Limb (tissue), 2 donors: ENCODE measurements at regions not wholly inside any gene's neighbourhood (a gene's known extent, or its start where the extent isn't known, plus 50 kb on each side); places are given as distances from the start of the nearest gene placed in this dataset.

Source experiments
- DNase-seq, 2 donors: peaks; one replicate each; pipeline ENCODE4 v3.0.0-alpha.2; 2016; ENCODE audit errors: extremely low spot score in 2 of 2

DNA sequence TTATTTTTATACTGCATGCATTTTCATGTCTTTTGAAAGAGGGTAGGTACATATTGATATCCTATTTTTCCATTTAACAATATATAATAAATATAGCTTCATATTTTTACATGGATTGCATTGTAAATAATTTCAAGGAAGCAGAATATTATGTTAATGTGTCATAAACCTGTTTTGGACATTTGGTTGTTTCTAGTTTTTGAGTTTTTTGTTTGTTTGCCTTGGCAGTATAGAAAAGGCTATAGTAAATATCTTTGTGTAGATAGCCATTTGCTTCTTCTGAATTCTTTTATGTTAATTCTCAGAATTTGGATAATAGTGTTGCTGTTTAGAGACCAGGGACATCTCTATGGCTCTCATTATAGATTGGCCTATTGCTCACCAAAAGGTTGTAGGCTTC lies 645.2 kb downstream of the SLC4A3 start:
- DNase-seq: no peak

DNA sequence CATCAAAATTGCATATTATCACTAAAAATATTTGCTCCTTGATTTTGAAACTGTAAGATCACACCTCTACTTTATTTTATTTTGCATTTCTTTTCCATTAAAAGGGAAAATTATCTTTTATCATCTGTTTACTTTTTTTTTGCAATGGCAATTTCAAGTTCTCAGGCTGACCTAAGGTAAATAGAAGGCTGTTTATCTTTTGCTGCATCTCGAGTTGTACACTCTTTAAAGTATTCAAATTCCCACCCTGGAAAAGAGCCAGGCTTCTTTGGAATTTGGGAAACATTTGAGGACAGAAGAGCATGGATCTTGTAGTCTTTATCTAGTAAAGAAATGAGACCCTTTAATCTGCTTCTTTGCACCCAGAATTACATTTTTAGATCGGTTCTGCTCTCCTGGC lies 645.7 kb downstream of the SLC4A3 start:
- no peak for DNase-seq

DNA sequence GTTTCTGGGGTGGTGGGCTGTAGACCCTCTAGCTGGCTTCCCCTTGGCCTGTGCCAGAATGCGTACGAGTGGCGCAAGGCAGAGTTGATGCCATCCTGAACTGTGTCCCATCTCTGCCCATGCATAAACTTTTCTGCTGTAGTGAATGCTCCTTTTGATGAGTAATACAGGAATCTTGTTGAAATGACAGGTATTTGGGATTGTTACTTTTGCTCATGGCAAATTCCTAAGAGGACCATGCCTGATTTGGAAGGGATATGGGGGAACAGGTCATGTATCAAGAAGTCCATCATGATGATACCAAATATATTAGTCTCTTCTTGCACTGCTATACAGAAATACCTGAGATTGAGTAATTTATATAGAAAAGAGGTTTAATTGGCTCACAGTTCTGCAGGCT lies 648.0 kb downstream of the SLC4A3 start:
- DNase-seq: no peak

GRCh38 chr2:220276741-220277444 lies 649.5 kb downstream of the SLC4A3 start:
- DNase-seq: no peak

- peak; percentile 53 to 55 for DNase-seq
These were observed 650.1 kb downstream of the SLC4A3 start for GRCh38 chr2:220277445-220277975.

DNA sequence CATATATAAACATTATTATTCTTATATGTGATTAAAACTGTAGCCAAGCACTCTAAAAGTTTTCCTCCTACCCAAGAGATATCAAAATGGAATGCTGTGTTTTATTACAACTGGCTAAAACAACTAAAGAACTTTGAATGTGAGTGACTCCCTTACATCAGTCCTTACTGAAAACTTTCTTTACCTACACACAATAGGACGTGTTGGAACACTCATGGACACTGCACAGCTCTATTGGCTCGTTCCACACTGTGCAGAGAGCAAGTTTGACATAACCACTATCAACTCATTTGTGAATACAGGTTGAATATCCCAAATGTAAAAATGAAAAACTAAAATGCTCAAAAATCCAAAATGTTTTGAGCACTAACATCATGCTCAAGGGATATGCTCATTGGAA lies 650.6 kb downstream of the SLC4A3 start:
- DNase-seq: no peak

GRCh38 chr2:220279372-220279771 lies 651.9 kb downstream of the SLC4A3 start:
- no peak for DNase-seq

DNA sequence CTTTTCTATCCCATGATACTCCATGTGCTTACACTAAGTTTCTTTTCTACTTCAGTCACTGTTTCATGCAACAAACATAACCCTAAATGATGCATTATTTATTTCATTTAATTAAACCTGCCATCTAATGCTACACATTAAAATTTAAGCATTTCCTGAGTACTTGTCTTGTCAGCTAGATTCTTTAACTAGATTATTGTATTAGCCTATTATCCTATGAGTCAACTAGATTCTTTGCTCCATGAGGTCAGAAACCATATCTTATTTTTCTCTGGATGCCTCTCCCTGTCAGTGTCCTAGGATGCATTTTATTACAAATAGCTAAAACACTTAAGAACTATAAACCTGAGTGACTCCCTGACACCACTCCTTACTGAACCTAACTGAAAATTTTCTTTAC lies 652.4 kb downstream of the SLC4A3 start:
- DNase-seq: no peak

DNA sequence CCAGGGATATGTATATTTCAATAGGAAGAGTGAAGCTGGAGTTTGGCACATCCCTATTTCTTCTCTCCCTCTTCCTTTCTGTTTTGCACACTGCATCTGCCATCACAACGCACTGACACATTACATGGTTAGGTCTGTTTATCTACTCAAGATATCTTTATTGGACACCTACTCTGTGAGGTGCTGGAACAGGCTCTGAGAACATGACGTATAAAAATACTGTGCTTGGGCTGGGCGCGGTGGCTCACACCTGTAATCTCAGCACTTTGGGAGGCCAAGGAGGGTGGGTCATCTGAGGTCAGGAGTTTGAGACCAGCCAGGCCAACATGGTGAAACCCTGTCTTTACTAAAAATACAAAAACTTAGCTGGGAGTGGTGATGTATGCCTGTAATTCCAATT lies 653.3 kb downstream of the SLC4A3 start:
- no peak for DNase-seq

- no peak for DNase-seq
These were observed 654.3 kb downstream of the SLC4A3 start for GRCh38 chr2:220281771-220282170.

DNA sequence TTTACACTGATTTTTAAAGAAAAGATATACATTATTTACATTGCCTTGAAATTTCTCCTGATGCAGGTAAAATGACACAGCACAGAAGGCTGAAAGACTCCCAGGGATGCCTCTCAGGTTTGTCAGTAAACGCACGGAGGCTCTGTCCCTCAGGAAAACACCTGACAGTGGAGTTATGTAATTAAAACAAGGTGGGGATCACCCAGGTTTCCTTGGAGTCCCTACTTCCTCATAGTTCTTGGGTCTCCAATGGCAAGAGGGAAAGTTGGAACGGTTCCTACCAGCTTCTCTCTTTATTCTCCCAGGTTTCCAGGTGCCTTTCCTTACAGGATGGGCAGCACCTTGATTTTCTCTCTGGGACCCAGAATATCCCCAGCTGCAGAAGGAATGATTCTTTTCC lies 654.8 kb downstream of the SLC4A3 start:
- no peak for DNase-seq

DNA sequence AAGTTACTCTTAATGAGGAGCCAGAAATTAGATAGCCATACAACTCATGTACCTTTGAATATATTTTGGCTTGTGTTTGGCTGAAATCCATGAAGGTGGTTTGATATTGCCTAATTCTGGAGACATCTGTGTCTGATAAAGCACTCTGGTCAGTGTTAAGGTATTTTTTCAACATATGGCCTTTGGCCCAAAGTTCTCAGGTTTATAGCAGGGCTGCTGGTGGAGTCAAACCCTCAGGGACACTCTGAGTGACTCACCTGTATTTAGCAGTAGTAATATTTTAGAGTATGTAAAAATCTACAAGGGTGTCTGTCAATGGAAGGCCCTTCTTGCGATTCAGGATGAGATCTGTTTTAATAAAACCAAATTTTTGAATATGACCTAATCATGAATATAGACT lies 666.5 kb downstream of the SLC4A3 start:
- no peak for DNase-seq

- no peak for DNase-seq
These were observed 668.7 kb downstream of the SLC4A3 start for GRCh38 chr2:220296174-220296573.

- no peak for DNase-seq
These were observed 669.7 kb downstream of the SLC4A3 start for GRCh38 chr2:220297093-220297492.

DNA sequence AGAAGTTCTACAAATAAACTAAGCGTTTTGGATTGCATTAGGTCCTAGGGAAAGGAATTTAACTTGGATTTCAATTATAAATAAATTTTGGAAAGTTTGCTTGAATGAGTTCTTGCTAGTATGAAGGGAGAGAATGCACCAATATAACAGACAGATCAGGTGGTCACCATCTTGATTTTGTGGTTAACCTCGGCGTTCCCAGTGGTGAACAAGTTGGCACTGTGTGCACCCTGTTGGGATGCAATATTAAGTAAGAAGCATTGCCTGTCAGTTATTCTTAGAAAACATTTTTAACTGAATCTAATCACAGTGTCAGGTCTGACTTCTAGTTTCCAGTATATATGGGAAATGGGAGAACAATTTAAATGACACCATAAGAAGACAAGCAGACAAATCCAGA lies 673.4 kb downstream of the SLC4A3 start:
- no peak for DNase-seq

- DNase-seq: no peak
These were observed 675.3 kb downstream of the SLC4A3 start for GRCh38 chr2:220302756-220303155.

DNA sequence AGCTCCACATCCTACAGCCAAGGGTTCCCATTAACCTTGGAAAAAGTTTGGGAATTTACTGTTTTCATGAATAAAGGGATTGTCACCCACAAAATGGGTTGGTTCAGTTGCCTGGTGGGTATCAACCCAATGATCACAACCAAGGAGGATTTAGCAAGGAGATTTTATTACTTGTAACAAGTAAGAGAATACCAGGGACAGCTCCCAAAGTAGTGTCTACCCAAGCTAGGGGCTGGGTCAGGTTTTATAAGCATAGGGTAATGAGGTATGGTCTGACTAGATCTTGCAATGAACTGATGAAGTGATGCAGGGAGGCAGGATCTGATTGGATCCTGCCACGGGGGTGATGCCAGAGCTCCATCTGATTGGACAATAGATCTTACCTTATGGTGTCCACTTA lies 681.8 kb downstream of the SLC4A3 start:
- no peak for DNase-seq

DNA sequence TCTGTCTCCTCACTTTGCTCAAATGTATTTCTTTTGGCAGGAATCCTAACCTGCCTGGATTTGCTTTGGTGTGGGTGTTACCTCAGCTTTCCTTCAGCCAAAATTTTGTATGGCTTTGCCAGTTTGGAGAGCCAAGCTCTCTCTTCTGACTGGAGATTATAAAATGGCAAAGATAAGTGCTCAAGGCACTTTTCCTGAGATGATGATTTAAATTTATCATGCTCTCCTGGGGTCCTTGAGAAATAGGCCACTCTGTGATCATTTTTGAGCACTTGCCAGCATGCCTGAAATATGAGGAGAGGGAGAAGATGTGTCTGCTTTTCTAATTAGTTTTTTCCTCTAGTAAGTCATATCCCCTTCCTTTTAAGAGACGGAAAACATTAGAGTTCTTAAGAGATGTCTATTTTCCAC lies 683.0 kb downstream of the SLC4A3 start:
- DNase-seq: no peak

DNA sequence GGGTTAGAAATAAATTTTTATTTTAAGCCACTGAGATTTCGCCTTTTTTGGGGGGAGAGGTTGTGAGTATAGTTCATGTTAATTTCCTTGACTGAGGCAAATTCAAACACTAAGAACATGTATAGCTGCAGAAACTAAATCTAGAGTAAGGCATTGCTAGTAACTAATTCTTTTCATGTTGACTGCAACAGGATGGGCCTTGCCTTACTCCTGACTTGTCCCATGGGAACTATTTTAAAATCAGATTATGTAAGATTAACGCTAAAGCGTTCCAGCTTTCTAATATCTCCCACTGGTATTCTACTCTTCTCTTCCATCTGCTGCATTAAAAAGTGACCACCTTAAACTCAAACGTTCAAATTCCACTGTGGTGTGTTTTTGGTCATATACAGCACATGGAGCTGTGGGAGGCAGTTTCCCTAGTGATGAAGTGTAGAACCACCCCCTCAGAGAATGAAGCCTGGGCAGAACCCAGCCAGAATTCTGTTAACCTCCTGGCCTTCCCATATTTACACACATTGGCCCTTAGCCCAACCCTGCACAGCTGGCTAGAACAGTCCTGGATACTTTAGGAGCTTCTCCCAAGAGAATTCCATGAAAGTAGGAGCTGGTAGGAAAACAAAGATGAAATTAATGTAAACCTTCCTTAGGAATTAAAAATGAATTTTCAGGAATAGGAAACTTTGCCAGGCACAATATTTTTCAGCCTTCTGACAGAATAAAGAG lies 687.8 kb downstream of the SLC4A3 start:
- DNase-seq: peak in 1 of 2 donors; percentile 55

DNA sequence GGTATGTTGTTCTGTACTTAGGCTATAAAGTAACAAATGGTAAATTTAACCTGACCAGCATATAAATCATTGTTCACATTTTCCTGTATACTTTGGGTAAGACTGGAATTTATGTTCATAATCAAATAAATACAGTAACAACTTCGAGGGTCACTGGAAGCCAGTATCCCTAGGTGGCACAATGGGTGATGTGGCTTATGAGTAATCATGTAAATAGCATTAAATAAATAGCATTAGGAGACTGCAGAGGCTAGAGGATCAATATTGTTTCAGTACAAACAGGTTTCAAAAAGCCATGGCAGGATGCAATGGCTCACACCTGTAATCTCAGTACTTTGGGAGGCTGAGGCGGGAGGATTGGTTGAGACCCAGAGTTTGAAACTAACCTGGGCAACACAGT lies 690.6 kb downstream of the SLC4A3 start:
- no peak for DNase-seq

DNA sequence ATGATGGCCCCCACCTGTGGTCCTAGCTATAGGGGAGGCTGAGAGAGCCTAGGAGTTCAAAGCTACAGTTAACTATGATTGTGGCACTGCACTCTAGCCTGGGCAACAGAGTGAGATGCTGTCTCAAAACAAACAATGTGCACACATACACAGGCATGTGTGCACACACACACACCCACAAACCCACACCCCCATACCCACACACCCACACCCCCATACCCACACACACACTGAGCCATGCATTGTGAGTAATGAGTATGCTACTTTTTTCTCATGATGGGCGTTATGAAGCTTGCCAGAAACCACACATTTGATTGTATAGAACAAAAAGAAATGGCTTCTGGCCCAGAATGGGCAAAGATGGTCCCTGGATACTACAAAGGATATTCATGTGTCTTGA lies 691.1 kb downstream of the SLC4A3 start:
- DNase-seq: no peak

DNA sequence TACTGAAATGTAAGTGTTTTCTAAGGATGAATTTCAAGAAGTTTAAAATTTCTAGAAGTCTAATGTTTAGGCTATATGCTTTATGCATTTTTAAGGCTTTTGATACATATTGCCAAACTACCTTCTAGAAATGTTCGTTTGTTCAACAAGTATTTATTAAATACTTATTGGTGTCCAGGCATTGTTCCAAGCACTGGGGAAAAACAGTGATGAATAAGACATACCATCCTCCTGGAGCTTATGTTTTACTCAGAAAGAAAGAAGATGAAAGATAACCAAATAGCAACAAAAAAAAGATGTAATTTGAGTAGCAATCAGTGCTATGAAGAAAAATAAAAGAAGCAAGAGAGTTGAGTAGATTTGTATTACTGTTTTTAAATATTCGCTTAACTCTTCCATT lies 692.9 kb downstream of the SLC4A3 start:
- DNase-seq: no peak

- no peak for DNase-seq
These were observed 705.5 kb downstream of the SLC4A3 start for GRCh38 chr2:220332886-220333285.
